ENCODE measurements at regions not wholly inside any gene's neighbourhood (a gene's known extent, or its start where the extent isn't known, plus 50 kb on each side); places are given as distances from the start of the nearest gene placed in this dataset.
"Not testable (repeated sequence)": the region's sequence is repeated elsewhere in the genome, so short reads cannot be mapped to it uniquely, and the experiment has no call there.

GRCh38 chr5:108579236-108579635, 168.5 kb upstream of the FER start:
- DNase-seq, result no peak

- no peak for DNase-seq
Observed at GRCh38 chr5:108578791-108579190, 168.9 kb upstream of the FER start.

DNA sequence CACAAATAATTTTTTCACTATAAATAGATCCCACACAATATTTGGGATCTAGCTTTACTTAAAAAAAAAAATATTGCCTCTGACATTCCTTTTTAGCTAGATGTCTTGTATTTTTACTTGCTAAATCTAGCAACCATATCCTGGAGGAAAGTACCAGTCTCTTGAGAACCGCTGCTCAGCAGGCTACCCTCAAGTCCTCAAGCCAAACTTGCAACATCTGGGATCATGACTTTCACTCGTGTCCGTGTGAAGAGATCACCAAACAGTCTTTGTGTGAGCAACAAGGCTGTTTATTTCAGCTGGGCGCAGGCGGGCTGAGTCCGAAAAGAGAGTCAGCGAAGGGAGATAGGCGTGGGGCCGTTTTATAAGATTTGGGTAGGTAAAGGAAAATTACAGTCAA, 180.3 kb upstream of the FER start:
- no peak for DNase-seq

DNA sequence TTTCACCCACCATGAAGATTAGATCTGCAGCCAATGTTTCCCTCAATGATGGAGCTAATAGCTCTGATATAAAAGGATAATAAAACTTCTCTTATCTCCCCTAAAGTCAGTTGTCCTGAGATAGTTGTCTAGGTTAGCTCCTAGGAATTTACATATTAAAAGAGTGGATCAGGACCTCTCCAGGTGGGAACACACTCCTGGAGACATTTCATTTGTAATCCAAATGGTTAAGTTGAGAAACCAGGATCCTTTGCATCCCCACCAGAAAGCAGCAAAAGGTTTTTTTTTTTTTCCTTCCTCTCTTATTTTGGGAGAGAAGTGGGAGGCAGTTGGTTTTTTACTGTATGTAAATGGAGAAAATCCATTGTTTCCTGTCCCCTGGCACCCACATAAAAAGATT, 182.5 kb upstream of the FBXL17 start:
- no peak for DNase-seq

GRCh38 chr5:108562205-108562454, 180.2 kb upstream of the FBXL17 start:
- no peak for DNase-seq

- no peak for DNase-seq
Observed at GRCh38 chr5:108561416-108562204, 179.7 kb upstream of the FBXL17 start.

- DNase-seq, result no peak
Observed at GRCh38 chr5:108560581-108560980, 178.7 kb upstream of the FBXL17 start.

GRCh38 chr5:108560166-108560565, 178.3 kb upstream of the FBXL17 start:
- DNase-seq, result no peak

DNA sequence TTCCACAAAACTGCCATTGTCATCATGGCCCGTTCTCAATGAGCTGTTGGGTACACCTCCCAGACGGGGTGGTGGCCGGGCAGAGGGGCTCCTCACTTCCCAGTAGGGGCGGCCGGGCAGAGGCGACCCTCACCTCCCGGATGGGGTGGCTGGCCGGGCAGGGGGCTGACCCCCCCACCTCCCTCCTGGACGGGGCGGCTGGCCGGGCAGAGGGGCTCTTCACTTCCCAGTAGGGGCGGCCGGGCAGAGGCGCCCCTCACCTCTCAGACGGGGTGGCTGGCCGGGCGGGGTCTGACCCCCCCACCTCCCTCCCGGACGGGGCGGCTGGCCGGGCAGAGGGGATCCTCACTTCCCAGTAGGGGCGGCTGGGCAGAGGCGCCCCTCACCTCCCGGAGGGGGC, 176.9 kb upstream of the FBXL17 start:
- not testable (repeated sequence) for DNase-seq

- not testable (repeated sequence) for DNase-seq
Observed at GRCh38 chr5:108558142-108558541, 176.2 kb upstream of the FBXL17 start.

GRCh38 chr5:108557686-108558085, 175.8 kb upstream of the FBXL17 start:
- DNase-seq, result no peak

DNA sequence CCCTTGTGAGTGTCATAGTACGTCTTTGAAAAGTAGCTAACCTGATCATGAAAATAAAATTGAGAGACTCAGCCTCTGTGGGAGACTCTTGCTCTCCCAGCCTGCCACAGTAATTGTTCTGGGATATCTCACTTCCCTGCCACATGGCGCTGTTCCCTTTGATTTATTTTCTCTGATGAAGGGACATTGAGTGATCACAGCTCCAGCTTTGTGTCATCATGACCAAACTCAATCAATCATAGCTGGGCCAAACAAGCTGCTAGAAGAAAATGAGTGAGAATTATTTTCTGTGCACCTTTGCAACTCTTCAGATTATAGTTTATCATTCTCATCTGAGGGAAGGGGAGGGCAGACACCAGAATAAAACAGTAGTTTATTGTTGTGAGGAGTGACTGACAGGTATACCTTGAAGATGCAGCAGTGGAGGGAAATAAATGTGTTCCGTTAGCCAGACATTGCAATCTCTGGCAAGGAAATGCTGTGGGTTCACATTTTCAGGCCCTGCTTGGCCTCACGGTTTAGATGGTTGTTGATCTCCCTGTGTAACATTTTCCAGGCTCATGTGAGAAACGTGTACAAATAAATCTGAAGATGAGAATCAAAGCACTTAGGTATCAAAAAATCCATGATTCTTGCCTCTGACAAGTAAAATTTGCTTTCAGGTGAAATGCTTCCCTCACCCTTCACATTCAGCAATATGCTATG, 174.7 kb upstream of the FBXL17 start:
- DNase-seq, result no peak

DNA sequence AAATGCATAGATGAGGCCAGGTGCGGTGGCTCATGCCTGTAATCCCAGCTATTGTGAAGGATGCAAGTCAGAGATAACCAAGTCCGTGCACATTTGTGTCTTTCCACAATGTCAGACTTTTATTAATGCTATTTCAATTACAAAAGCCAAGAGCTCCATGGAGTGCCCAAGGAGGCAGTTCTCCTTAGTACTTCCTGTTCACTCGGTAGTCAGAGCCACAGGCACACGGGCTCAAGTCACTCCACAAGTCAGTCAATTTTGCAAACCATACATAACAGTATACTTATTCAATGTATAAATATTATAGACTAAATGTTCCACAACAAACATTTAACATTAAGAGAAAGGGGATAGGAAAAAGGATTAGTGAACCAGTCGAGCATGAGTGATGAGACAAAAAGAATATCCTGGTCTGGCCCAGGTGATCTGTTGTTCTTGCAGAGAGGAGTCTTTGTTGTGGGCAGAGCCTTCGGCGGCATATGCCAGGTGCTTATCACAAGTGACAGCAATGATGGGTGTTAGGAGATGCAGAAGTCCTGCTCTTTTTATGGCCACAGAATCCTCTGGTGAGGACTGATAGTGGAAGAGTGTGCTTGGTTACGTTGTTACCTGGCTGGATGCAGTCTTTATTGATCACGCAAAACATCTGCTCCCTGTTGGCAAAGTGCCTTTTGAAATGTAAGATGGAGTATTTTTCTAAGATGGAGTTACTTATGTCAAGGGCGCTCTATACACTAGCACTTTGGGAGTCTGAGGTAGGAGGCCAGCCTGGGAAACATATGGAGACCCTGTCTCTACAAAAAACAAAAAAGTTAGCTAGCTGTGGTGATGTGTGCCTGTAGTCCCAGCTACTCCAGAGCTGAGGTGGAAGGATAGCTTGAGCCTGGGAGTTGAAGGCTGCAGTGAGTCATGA, 167.0 kb upstream of the FBXL17 start:
- no peak for DNase-seq

DNA sequence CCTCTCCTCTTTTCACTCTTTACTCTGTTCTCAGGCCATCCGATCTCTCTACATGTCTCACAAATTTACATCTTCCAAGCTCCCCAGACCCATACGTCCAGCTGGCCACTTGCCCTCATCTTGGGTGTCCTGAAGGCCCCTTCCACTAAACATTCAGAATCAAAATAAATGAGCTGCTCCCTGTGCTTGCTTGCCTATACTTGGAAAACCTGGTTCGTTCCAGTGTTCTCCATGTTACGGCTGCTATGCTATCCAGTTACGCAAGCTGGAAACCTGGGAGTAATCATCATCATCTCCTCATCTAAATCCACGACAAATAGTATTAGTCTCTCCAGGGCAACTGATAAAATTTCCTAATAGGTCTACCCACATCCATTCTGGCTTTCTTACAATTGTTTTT, 165.0 kb upstream of the FBXL17 start:
- DNase-seq, result no peak

DNA sequence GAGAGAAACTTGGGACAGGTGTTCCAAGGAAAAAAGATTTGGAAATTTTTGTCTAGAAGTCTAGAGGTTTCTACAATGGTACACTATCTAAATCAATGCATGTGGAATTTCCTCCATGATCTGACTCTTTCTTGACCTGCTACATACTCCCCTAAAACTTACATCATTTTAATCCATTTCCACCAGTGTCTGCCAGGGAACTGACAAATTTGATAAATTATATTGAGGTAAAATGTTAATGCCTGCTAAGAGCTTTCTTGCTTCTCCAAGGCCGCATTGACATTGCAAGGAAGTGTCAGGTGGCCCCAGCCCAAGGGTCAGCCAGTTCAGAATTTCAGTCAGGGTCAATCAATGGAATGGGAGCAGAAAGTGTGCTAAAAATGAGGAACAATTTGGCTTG, 163.4 kb upstream of the FBXL17 start:
- DNase-seq, result no peak

DNA sequence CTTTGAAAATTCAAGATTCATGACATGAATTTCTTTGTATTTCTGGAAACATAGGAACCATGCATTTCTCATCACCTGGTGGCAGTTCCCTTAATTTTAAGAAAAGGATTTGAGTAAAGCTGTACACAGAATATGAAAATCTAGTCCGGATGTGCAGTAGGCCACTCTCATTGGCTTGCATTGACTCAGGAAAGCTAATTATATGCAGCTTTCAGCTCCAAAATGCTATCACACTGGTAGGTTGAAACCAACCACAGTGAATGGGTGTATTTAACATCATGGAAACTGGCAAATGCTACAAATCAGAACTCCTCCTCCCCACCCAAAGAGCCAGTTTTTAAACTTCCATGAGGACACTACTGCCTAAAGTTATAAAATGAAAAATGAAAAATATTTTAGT, 161.6 kb upstream of the FBXL17 start:
- DNase-seq, result no peak

DNA sequence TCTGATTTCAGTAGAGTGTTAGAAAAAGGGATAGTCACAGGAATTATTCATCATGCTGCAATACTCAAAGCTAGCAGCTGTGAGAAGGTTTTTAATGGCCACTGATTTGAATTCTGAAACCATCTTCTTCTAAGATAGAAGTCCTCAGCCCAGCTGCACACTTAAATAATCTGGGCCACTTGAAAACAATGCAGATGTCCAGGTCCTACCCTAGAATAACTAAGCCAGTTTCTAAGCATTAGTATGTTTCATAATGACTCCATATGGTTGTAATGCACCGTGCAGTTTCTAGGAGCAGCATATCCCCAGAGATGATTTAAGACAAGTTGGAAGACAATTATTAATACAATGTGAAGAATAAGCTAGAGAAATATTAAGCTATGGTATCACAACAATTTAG, 159.9 kb upstream of the FBXL17 start:
- DNase-seq, result no peak

DNA sequence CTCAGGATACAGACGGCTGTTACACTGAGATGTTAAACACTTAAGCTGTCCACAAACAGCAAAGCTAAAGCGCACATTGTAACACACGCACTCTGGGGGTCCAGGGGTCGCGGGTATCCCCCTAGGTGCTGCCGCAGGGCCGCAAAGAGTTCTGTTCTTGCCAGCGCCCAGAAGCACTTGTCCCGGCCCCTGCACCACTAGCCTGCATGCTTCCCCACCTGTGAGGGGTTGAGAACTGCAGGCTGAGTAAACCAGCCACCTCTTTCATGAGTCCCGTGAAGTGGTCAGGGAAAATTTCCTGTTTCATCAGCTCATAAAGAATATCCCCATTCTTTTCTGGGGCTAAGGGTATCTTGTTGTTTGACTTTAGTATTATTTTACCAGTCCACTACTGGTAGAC, 154.4 kb upstream of the FBXL17 start:
- DNase-seq, result no peak

GRCh38 chr5:108532129-108532445, 150.2 kb upstream of the FBXL17 start:
- not testable (repeated sequence) for DNase-seq

GRCh38 chr5:108531367-108532128, 149.7 kb upstream of the FBXL17 start:
- no peak for DNase-seq

DNA sequence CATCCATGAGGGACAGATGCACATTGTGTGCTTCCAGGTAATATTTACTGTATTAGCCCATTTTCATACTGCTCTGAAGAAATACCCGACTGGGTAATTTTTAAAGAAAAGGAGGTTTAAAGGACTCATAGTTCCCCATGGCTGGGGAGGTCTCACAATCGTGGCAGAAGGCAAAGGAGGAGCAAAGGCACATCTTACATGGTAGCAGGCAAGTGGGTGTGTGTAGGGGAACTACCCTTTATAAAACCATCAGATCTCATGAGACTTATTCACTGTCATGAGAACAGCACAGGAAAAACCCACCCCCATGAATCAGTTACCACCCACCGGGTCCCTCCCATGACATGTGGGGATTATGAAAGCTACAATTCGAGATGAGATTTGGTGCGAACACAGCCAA, 148.8 kb upstream of the FBXL17 start:
- DNase-seq, result no peak

- no peak for DNase-seq
Observed at GRCh38 chr5:108529381-108529780, 147.5 kb upstream of the FBXL17 start.

DNA sequence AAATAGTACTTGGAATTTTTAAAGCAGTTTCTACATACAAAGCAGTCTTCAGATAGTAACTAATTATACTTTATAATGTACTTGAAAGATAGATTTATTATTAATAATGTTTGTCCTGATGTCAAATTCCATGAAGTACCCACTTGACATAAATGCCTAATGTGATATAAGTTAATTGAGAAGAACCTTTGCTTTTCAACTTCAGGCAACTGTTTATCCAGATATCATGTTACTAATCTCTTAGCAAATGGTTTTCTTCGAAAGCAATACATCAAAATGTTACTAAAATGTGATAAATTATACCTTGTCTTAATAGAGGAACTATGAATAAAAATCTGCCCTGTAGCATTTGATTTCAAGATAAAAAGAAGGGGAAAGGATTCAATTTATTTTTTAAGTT, 146.8 kb upstream of the FBXL17 start:
- no peak for DNase-seq

All from NCI-H510A (cell line).